NCI-H2171 treated with DMSO at 0.1 percent for 48 hours (cell line): ENCODE measurements at regions not wholly inside any gene's neighbourhood (a gene's known extent, or its start where the extent isn't known, plus 50 kb on each side); places are given as distances from the start of the nearest gene placed in this dataset.
A peak's percentile ranks its signal among the peaks of the same experiment; 100 is the strongest.
"Not testable (repeated sequence)": the region's sequence is repeated elsewhere in the genome, so short reads cannot be mapped to it uniquely, and the experiment has no call there.

Source experiments
- DNase-seq: peaks from one replicate; lab custom pipeline; 2025; lab: John Stamatoyannopoulos, UW

- DNase-seq = peak; percentile 88
These were observed 59.1 kb downstream of the ZNF467 start for GRCh38 chr7:149714081-149714909.

- DNase-seq = no peak
These were observed 59.7 kb downstream of the ZNF467 start for GRCh38 chr7:149713731-149714068.

GRCh38 chr7:149713061-149713730 is 60.2 kb downstream of the ZNF467 start:
- DNase-seq = no peak

- no peak for DNase-seq
These were observed 65.4 kb downstream of the ZNF467 start for GRCh38 chr7:149708026-149708425.

GRCh38 chr7:149707448-149707886 is 65.9 kb downstream of the ZNF467 start:
- DNase-seq = peak; percentile 62

- no peak for DNase-seq
These were observed 67.0 kb downstream of the ZNF467 start for GRCh38 chr7:149706398-149706797.

- DNase-seq = no peak
These were observed 68.9 kb downstream of the ZNF467 start for GRCh38 chr7:149704507-149704906.

- no peak for DNase-seq
These were observed 70.2 kb downstream of the ZNF467 start for GRCh38 chr7:149703044-149703650.

GRCh38 chr7:149701495-149702240 is 71.7 kb downstream of the ZNF467 start:
- DNase-seq = no peak

GRCh38 chr7:149697767-149698166 is 75.6 kb downstream of the ZNF467 start:
- DNase-seq = not testable (repeated sequence)

GRCh38 chr7:149696280-149696679 is 77.1 kb downstream of the ZNF467 start:
- DNase-seq = no peak

- no peak for DNase-seq
These were observed 80.8 kb downstream of the ZNF467 start for GRCh38 chr7:149692557-149692982.

GRCh38 chr7:149692056-149692455 is 81.3 kb downstream of the ZNF467 start:
- no peak for DNase-seq

GRCh38 chr7:149690688-149691446 is 82.5 kb downstream of the ZNF467 start:
- peak; percentile 79 for DNase-seq

- no peak for DNase-seq
These were observed 84.1 kb downstream of the ZNF467 start for GRCh38 chr7:149689291-149689721.

- no peak for DNase-seq
These were observed 84.6 kb downstream of the ZNF467 start for GRCh38 chr7:149688836-149689235.

- not testable (repeated sequence) for DNase-seq
These were observed 85.6 kb downstream of the ZNF467 start for GRCh38 chr7:149687820-149688219.

GRCh38 chr7:149686449-149686848 is 86.9 kb downstream of the ZNF467 start:
- no peak for DNase-seq

GRCh38 chr7:149686011-149686410 is 87.4 kb downstream of the ZNF467 start:
- no peak for DNase-seq

- no peak for DNase-seq
These were observed 87.9 kb downstream of the ZNF467 start for GRCh38 chr7:149685455-149685854.

- DNase-seq = no peak
These were observed 89.5 kb downstream of the ZNF467 start for GRCh38 chr7:149683898-149684297.
